ENCODE measurements at regions not wholly inside any gene's neighbourhood (a gene's known extent, or its start where the extent isn't known, plus 50 kb on each side); places are given as distances from the start of the nearest gene placed in this dataset.

GRCh38 chr10:60627778-60628748 lies 150.2 kb upstream of the CDK1 start:
- no peaks in the 10 kb centered on the region for H3K36me3 ChIP-seq
- H3K9me3 ChIP-seq (ENCODE audit: severe bottlenecking): no peaks in the 10 kb centered on the region
- H3K27me3 ChIP-seq (ENCODE audit: insufficient read depth, low read depth, severe bottlenecking): no peaks in the 10 kb centered on the region
- no peak for DNase-seq
- no peak overlapping the region for H3K27ac ChIP-seq
- TF ChIP-seq, protein P1, sequence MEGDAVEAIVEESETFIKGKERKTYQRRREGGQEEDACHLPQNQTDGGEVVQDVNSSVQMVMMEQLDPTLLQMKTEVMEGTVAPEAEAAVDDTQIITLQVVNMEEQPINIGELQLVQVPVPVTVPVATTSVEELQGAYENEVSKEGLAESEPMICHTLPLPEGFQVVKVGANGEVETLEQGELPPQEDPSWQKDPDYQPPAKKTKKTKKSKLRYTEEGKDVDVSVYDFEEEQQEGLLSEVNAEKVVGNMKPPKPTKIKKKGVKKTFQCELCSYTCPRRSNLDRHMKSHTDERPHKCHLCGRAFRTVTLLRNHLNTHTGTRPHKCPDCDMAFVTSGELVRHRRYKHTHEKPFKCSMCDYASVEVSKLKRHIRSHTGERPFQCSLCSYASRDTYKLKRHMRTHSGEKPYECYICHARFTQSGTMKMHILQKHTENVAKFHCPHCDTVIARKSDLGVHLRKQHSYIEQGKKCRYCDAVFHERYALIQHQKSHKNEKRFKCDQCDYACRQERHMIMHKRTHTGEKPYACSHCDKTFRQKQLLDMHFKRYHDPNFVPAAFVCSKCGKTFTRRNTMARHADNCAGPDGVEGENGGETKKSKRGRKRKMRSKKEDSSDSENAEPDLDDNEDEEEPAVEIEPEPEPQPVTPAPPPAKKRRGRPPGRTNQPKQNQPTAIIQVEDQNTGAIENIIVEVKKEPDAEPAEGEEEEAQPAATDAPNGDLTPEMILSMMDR (IDR thresholded peaks at IDR 0.05; ENCODE audit: low read depth, low read length): no peak
- no peak overlapping the region for H3K4me3 ChIP-seq (ENCODE audit: low read depth, low read length)

- no peak for DNase-seq
- Histone ChIP-seq H3K27me3 (ENCODE audit: insufficient read depth, low read depth, severe bottlenecking) (no peaks in the 10 kb centered on the region), H3K36me3 (no peaks in the 10 kb centered on the region), H3K27ac (no peak overlapping the region), H3K4me3 (ENCODE audit: low read depth, low read length) (no peak overlapping the region), H3K9me3 (ENCODE audit: severe bottlenecking) (no peaks in the 10 kb centered on the region)
- TF ChIP-seq, protein P1 (IDR thresholded peaks at IDR 0.05; ENCODE audit: low read depth, low read length): no peak
Observed at GRCh38 chr10:60626037-60626436, 152.2 kb upstream of the CDK1 start.

- Histone ChIP-seq H3K27me3 (ENCODE audit: insufficient read depth, low read depth, severe bottlenecking) (no peaks in the 10 kb centered on the region), H3K4me3 (ENCODE audit: low read depth, low read length) (no peak overlapping the region), H3K27ac (no peak overlapping the region), H3K9me3 (ENCODE audit: severe bottlenecking) (no peaks in the 10 kb centered on the region), H3K36me3 (no peaks in the 10 kb centered on the region)
- TF ChIP-seq, protein P1 (IDR thresholded peaks at IDR 0.05; ENCODE audit: low read depth, low read length): no peak
- DNase-seq: no peak
Observed at GRCh38 chr10:60623627-60624026, 154.7 kb upstream of the CDK1 start.

DNA sequence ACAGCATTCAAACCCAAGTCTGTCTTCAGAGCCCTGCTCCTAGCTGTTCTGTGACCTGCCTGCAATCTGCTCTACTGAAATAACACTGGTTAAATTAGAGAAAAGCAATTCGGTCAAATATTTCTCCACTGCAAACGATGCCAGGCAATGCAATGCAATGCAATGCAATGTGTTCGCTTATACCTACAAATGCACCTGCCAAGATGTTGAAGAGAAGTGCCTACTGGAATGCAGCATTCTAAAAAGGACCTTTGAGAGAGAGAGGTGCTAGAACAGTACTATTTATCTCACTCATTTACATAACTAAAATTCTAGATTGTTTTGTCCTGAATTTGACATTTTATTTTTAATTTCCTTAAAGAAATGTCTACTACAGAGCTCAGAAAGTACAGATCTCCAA lies 157.3 kb upstream of the CDK1 start:
- TF ChIP-seq, protein P1 (IDR thresholded peaks at IDR 0.05; ENCODE audit: low read depth, low read length): no peak
- Histone ChIP-seq H3K36me3 (no peaks in the 10 kb centered on the region), H3K27ac (no peak overlapping the region), H3K9me3 (ENCODE audit: severe bottlenecking) (no peaks in the 10 kb centered on the region), H3K4me3 (ENCODE audit: low read depth, low read length) (no peak overlapping the region), H3K27me3 (ENCODE audit: insufficient read depth, low read depth, severe bottlenecking) (no peaks in the 10 kb centered on the region)
- DNase-seq: no peak

- H3K4me3 ChIP-seq (ENCODE audit: low read depth, low read length): no peak overlapping the region
- no peaks in the 10 kb centered on the region for H3K27me3 ChIP-seq (ENCODE audit: insufficient read depth, low read depth, severe bottlenecking)
- no peaks in the 10 kb centered on the region for H3K36me3 ChIP-seq
- H3K27ac ChIP-seq: no peak overlapping the region
- no peaks in the 10 kb centered on the region for H3K9me3 ChIP-seq (ENCODE audit: severe bottlenecking)
- DNase-seq: no peak
- TF ChIP-seq, protein P1 (IDR thresholded peaks at IDR 0.05; ENCODE audit: low read depth, low read length): no peak
Observed at GRCh38 chr10:60618861-60619260, 159.4 kb upstream of the CDK1 start.
